ENCODE measurements at regions not wholly inside any gene's neighbourhood (a gene's known extent, or its start where the extent isn't known, plus 50 kb on each side); places are given as distances from the start of the nearest gene placed in this dataset.

GRCh38 chr1:221910222-221910621 is 168.3 kb upstream of the DUSP10 start:
- H3F3A ChIP-seq (ENCODE audit: control insufficient read depth, insufficient read depth) = no peaks in the 10 kb centered on the region
- no peaks in the 10 kb centered on the region for H3K36me3 ChIP-seq (ENCODE audit: control insufficient read depth, low read length)
- H3K9me2 ChIP-seq (replicated peaks; ENCODE audit: control insufficient read depth, low read length) = no peaks in the 10 kb centered on the region
- no peaks in the 10 kb centered on the region for H3K27me3 ChIP-seq (ENCODE audit: control insufficient read depth, low read length)
- H3K27ac ChIP-seq (ENCODE audit: low read depth, low read length) = no peak overlapping the region
- no peaks in the 10 kb centered on the region for H3K4me1 ChIP-seq (ENCODE audit: control insufficient read depth, low read length)
- H3K9me3 ChIP-seq (ENCODE audit: control insufficient read depth, insufficient read depth, low read length) = no peaks in the 10 kb centered on the region
- TF ChIP-seq CTCF (IDR thresholded peaks at IDR 0.05; ENCODE audit: low read depth, low read length, poor library complexity, severe bottlenecking) (no peak), EZH2phosphoT487 (IDR thresholded peaks at IDR 0.05; ENCODE audit: borderline replicate concordance, low read length) (no peak)
- no peaks in the 10 kb centered on the region for H3K79me2 ChIP-seq (ENCODE audit: control insufficient read depth, low read length)
- H4K20me1 ChIP-seq (ENCODE audit: control insufficient read depth, insufficient read depth, low read depth, low read length) = no peaks in the 10 kb centered on the region
- no peak overlapping the region for H3K4me3 ChIP-seq (ENCODE audit: low read length)
- no peak overlapping the region for H3K4me2 ChIP-seq (ENCODE audit: low read length)

DNA sequence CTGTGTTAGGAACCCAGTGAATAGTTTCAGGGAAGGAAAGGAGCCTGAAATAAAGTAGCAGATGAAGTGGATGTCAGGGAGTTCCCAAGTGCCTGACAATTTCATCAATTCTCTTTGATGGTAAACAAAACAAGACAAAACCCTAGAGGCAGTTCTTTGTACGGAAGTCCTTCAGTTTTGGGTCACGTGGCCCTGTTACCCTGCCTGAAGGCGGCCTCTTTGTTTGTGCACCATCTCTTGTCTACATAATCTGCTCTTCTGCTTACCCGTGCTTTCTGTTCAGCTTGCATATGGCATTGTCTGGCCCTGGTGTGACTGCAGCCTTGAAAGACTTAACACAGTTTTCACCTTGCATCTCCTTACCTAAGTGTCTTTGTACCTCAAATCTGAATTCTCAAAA is 166.7 kb upstream of the DUSP10 start:
- Histone ChIP-seq H3K9me3 (ENCODE audit: control insufficient read depth, insufficient read depth, low read length) (no peaks in the 10 kb centered on the region), H3F3A (ENCODE audit: control insufficient read depth, insufficient read depth) (no peaks in the 10 kb centered on the region), H3K9me2 (replicated peaks; ENCODE audit: control insufficient read depth, low read length) (no peaks in the 10 kb centered on the region), H3K27me3 (ENCODE audit: control insufficient read depth, low read length) (no peaks in the 10 kb centered on the region), H3K4me3 (ENCODE audit: low read length) (no peak overlapping the region), H3K27ac (ENCODE audit: low read depth, low read length) (no peak overlapping the region), H4K20me1 (ENCODE audit: control insufficient read depth, insufficient read depth, low read depth, low read length) (no peaks in the 10 kb centered on the region), H3K4me2 (ENCODE audit: low read length) (no peak overlapping the region), H3K4me1 (ENCODE audit: control insufficient read depth, low read length) (no peaks in the 10 kb centered on the region), H3K36me3 (ENCODE audit: control insufficient read depth, low read length) (no peaks in the 10 kb centered on the region), H3K79me2 (ENCODE audit: control insufficient read depth, low read length) (no peaks in the 10 kb centered on the region)
- TF ChIP-seq EZH2phosphoT487 (IDR thresholded peaks at IDR 0.05; ENCODE audit: borderline replicate concordance, low read length) = no peak
- TF ChIP-seq CTCF (IDR thresholded peaks at IDR 0.05; ENCODE audit: low read depth, low read length, poor library complexity, severe bottlenecking) = no peak

- no peaks in the 10 kb centered on the region for H4K20me1 ChIP-seq (ENCODE audit: control insufficient read depth, insufficient read depth, low read depth, low read length)
- no peaks in the 10 kb centered on the region for H3K79me2 ChIP-seq (ENCODE audit: control insufficient read depth, low read length)
- H3F3A ChIP-seq (ENCODE audit: control insufficient read depth, insufficient read depth) = no peaks in the 10 kb centered on the region
- no peaks in the 10 kb centered on the region for H3K4me1 ChIP-seq (ENCODE audit: control insufficient read depth, low read length)
- H3K27me3 ChIP-seq (ENCODE audit: control insufficient read depth, low read length) = no peaks in the 10 kb centered on the region
- TF ChIP-seq CTCF (IDR thresholded peaks at IDR 0.05; ENCODE audit: low read depth, low read length, poor library complexity, severe bottlenecking) = no peak
- no peaks in the 10 kb centered on the region for H3K9me3 ChIP-seq (ENCODE audit: control insufficient read depth, insufficient read depth, low read length)
- no peak overlapping the region for H3K27ac ChIP-seq (ENCODE audit: low read depth, low read length)
- H3K4me3 ChIP-seq (ENCODE audit: low read length) = no peak overlapping the region
- H3K9me2 ChIP-seq (replicated peaks; ENCODE audit: control insufficient read depth, low read length) = no peaks in the 10 kb centered on the region
- no peak overlapping the region for H3K4me2 ChIP-seq (ENCODE audit: low read length)
- H3K36me3 ChIP-seq (ENCODE audit: control insufficient read depth, low read length) = no peaks in the 10 kb centered on the region
These were observed 165.5 kb upstream of the DUSP10 start for GRCh38 chr1:221907166-221907932.
